Vagina (tissue), 2 donors: ENCODE measurements at regions not wholly inside any gene's neighbourhood (a gene's known extent, or its start where the extent isn't known, plus 50 kb on each side); places are given as distances from the start of the nearest gene placed in this dataset.
"Not testable (repeated sequence)": the region's sequence is repeated elsewhere in the genome, so short reads cannot be mapped to it uniquely, and the experiment has no call there.

Source experiments
- DNase-seq, 2 donors: peaks; one replicate each; pipeline ENCODE4 v3.0.0-alpha.2; 2017; ENCODE audit errors: extremely low spot score in 2 of 2
- H3K27ac ChIP-seq: fragments of 200-600 bp; sonication (generic); one replicate; pipeline ENCODE4 v1.5.1; 2019
- H3K27me3 ChIP-seq: fragments of 200-600 bp; sonication (generic); one replicate; pipeline ENCODE4 v1.5.1; 2019
- H3K36me3 ChIP-seq, 2 donors: fragments of 200-600 bp; sonication (generic); one replicate each; pipeline ENCODE4 v1.5.1; 2017 to 2019
- H3K4me1 ChIP-seq: fragments of 200-600 bp; sonication (generic); one replicate; pipeline ENCODE4 v1.5.1; 2019
- H3K4me3 ChIP-seq, 2 donors: fragments of 200-600 bp; sonication (generic); 1 replicate in 1 of 2; 2 replicates in 1 of 2; pipeline ENCODE4 v1.5.1; 2016 to 2019
- H3K9me3 ChIP-seq: fragments of 200-600 bp; sonication (generic); one replicate; pipeline ENCODE4 v1.5.1; 2019
- CTCF ChIP-seq, 3 experiments: fragments of 450-650 bp in 2 of 3; fragments of 200-600 bp in 1 of 3; sonication (generic) in 1 of 3; IDR thresholded peaks; one replicate each; pipeline ENCODE4 v1.5.1; 2017 to 2019; ENCODE audit warnings: antibody characterized with exemption in 3 of 3, mild to moderate bottlenecking in 2 of 3, moderate library complexity in 2 of 3
- POLR2A ChIP-seq, 2 donors: fragments of 450-650 bp; IDR thresholded peaks; one replicate each; pipeline ENCODE4 v1.6.1; 2017; ENCODE audit warnings: antibody characterized with exemption in 2 of 2, mild to moderate bottlenecking in 2 of 2, moderate library complexity in 2 of 2
- POLR2AphosphoS5 ChIP-seq, 2 donors: sonication (generic); formaldehyde crosslinking; IDR thresholded peaks; one replicate each; pipeline ENCODE4 v1.9.0; 2017; ENCODE audit warnings: antibody characterized with exemption in 2 of 2, mild to moderate bottlenecking in 2 of 2, low read depth in 1 of 2; ENCODE audit not compliant: insufficient read depth in 1 of 2
- intact Hi-C: fragments of 100-400 bp; cut with DNase I; formaldehyde crosslinking; loops from one replicate; pipeline ENCODE4 v1.15.1; 2023

- TF ChIP-seq POLR2AphosphoS5 (IDR thresholded peaks at IDR 0.05; ENCODE audit: insufficient read depth in 1 of 2, low read depth in 1 of 2) (no peak), CTCF (IDR thresholded peaks at IDR 0.05) (no peak), POLR2A (IDR thresholded peaks at IDR 0.05) (no peak)
- DNase-seq = peak in 1 of 2 donors; percentile 65
- Histone ChIP-seq H3K4me3 (no peak overlapping the region), H3K9me3 (no peaks in the 10 kb centered on the region), H3K27me3 (no peaks in the 10 kb centered on the region), H3K36me3 (no peaks in the 10 kb centered on the region), H3K27ac (no peak overlapping the region), H3K4me1 (no peaks in the 10 kb centered on the region)
- intact Hi-C loops = no loop called here
Measured at GRCh38 chr2:95729597-95729955, 137.8 kb downstream of the TRIM43 start.

GRCh38 chr2:95730813-95731212 is 139.0 kb downstream of the TRIM43 start:
- Histone ChIP-seq H3K4me1 (no peaks in the 10 kb centered on the region), H3K4me3 (no peak overlapping the region), H3K9me3 (no peaks in the 10 kb centered on the region), H3K36me3 (no peaks in the 10 kb centered on the region), H3K27me3 (no peaks in the 10 kb centered on the region), H3K27ac (no peak overlapping the region)
- peak in 1 of 2 donors; percentile 49 for DNase-seq
- TF ChIP-seq POLR2A (IDR thresholded peaks at IDR 0.05) (no peak), CTCF (IDR thresholded peaks at IDR 0.05) (no peak), POLR2AphosphoS5 (IDR thresholded peaks at IDR 0.05; ENCODE audit: insufficient read depth in 1 of 2, low read depth in 1 of 2) (no peak)
- intact Hi-C loops = no loop called here

GRCh38 chr2:95734976-95735890 is 143.4 kb downstream of the TRIM43 start:
- intact Hi-C loops = no loop called here

DNA sequence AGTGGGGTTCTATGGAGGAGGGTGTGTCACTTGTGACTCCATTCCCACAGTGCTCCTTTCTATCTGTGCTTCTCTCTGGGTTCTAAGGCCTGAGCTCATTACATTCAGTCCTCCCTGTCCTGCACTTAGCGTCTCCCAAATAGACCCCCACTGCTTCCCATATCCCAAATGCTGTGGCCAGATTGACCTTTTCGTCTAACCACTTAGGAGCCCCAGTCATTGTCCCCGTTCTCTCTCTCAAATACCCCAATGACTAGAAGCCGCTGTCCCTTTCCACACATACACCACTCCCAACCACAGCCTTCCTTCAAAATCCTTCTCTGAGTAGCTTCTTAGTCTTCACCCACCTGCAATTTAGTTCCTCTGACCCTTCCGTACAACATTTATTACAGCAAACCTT is 146.5 kb downstream of the TRIM43 start:
- Histone ChIP-seq H3K36me3 (no peaks in the 10 kb centered on the region), H3K4me3 (no peak overlapping the region), H3K27ac (no peak overlapping the region), H3K9me3 (no peaks in the 10 kb centered on the region), H3K4me1 (no peaks in the 10 kb centered on the region), H3K27me3 (no peaks in the 10 kb centered on the region)
- peak in 1 of 2 donors; percentile 70 for DNase-seq
- no peak for TF ChIP-seq POLR2AphosphoS5 (IDR thresholded peaks at IDR 0.05; ENCODE audit: insufficient read depth in 1 of 2, low read depth in 1 of 2)
- intact Hi-C loops = no loop called here

More at GRCh38 chr2:95734976-95735890, 143.4 kb downstream of the TRIM43 start:
- Histone ChIP-seq H3K27me3 (no peaks in the 10 kb centered on the region), H3K4me3 (no peak overlapping the region), H3K9me3 (no peaks in the 10 kb centered on the region), H3K36me3 (no peaks in the 10 kb centered on the region), H3K27ac (no peak overlapping the region), H3K4me1 (no peaks in the 10 kb centered on the region)
- peak in 1 of 2 donors; percentile 42 for DNase-seq
- TF ChIP-seq POLR2AphosphoS5 (IDR thresholded peaks at IDR 0.05; ENCODE audit: insufficient read depth in 1 of 2, low read depth in 1 of 2) (no peak), POLR2A (IDR thresholded peaks at IDR 0.05) (no peak), CTCF (IDR thresholded peaks at IDR 0.05) (no peak)

DNA sequence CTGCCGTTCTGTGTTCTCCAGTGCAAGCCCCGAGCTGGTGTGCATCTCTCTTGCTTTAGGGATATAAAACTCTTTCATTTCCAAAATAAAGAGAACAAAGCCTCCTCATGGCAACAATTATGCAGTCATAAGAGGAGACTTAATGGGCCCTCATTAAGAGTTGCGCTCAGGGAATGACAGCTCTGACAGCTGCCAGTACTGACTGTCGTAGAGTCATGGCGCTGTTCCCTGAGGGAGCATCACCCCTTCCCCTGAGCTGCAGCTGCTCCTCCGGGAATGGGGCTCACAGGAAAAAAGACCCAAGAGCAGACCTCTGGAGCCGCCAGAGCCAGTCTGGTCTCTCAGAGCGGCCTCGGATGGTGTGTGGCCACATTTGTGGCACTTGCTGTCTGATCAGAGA is 160.3 kb downstream of the TRIM43 start:
- H3K27ac ChIP-seq, DNase-seq, H3K36me3 ChIP-seq, H3K4me1 ChIP-seq, H3K27me3 ChIP-seq, H3K9me3 ChIP-seq, H3K4me3 ChIP-seq, intact Hi-C loops: not testable (repeated sequence)

- H3K36me3 ChIP-seq, H3K27ac ChIP-seq, intact Hi-C loops, H3K27me3 ChIP-seq, H3K4me3 ChIP-seq, H3K9me3 ChIP-seq, H3K4me1 ChIP-seq: not testable (repeated sequence)
- DNase-seq = peak in 1 of 2 donors; percentile 55
Measured at GRCh38 chr2:95753812-95754211, 162.0 kb downstream of the TRIM43 start.

DNA sequence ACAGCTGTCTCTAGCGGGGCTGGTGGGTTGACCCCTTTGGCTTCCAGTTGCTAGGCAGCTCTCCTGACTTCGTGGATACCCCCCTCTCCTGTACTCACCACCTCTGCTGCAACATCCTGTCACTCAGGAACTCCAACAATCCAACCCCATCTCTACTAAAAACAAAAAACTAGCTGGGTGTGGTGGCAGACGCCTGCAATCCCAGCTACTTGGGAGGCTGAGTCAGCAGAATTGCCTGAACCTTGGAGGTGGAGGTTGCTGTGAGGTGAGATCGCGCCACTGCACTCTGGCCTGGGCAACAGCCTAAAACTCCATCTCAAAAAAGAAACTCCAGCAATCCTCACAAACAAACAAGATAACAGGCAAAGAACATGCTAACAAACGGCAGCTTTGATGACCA is 162.4 kb downstream of the TRIM43 start:
- H3K27me3 ChIP-seq, H3K4me3 ChIP-seq, H3K36me3 ChIP-seq, H3K9me3 ChIP-seq, intact Hi-C loops, H3K4me1 ChIP-seq, H3K27ac ChIP-seq: not testable (repeated sequence)
- DNase-seq = peak in 1 of 2 donors; percentile 56

GRCh38 chr2:95754819-95755563 is 163.2 kb downstream of the TRIM43 start:
- H3K9me3 ChIP-seq, intact Hi-C loops, H3K36me3 ChIP-seq, H3K4me3 ChIP-seq, H3K4me1 ChIP-seq, H3K27ac ChIP-seq, H3K27me3 ChIP-seq: not testable (repeated sequence)
- DNase-seq = peak in 1 of 2 donors; percentile 56

- H3K27me3 ChIP-seq, intact Hi-C loops, H3K27ac ChIP-seq, H3K4me3 ChIP-seq, H3K36me3 ChIP-seq, H3K4me1 ChIP-seq, H3K9me3 ChIP-seq: not testable (repeated sequence)
- DNase-seq = peak; percentile 67 to 72
Measured at GRCh38 chr2:95755956-95756669, 164.3 kb downstream of the TRIM43 start.
